ENCODE measurements at regions not wholly inside any gene's neighbourhood (a gene's known extent, or its start where the extent isn't known, plus 50 kb on each side); places are given as distances from the start of the nearest gene placed in this dataset.

DNA sequence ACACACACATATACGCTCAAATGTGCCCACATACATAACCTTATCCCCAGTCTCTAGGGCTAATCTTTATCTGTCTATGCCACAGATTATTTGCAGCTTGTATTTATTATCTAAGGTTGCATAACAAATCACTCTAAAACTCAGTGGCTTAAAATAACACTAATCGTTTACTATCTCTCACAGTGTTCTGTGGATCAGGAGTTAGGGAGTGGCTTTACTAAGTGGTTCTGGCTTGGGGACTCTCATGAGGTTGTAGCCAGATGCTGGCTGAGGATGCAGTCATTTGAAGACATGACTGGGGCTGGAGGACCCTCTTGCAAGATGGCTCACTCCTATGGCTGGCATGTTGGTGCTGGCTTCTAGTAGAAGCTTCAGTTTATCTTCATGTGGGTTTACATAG lies 68.5 kb upstream of the LNX1 start:
- TF ChIP-seq, protein P1, sequence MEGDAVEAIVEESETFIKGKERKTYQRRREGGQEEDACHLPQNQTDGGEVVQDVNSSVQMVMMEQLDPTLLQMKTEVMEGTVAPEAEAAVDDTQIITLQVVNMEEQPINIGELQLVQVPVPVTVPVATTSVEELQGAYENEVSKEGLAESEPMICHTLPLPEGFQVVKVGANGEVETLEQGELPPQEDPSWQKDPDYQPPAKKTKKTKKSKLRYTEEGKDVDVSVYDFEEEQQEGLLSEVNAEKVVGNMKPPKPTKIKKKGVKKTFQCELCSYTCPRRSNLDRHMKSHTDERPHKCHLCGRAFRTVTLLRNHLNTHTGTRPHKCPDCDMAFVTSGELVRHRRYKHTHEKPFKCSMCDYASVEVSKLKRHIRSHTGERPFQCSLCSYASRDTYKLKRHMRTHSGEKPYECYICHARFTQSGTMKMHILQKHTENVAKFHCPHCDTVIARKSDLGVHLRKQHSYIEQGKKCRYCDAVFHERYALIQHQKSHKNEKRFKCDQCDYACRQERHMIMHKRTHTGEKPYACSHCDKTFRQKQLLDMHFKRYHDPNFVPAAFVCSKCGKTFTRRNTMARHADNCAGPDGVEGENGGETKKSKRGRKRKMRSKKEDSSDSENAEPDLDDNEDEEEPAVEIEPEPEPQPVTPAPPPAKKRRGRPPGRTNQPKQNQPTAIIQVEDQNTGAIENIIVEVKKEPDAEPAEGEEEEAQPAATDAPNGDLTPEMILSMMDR (IDR thresholded peaks at IDR 0.05) = no peak
- Histone ChIP-seq H3K4me3 (no peak overlapping the region), H3K27me3 (no peaks in the 10 kb centered on the region), H3K27ac (no peak overlapping the region), H3K9me3 (no peaks in the 10 kb centered on the region), H3K4me1 (peaks cover 0 to 14% (median 0%) of the 10 kb centered on the region in 4 donors), H3K36me3 (no peaks in the 10 kb centered on the region)
- intact Hi-C loops (cut with DNase I; ENCODE audit: low total_unique reads) = no loop called here
- DNase-seq = no peak

DNA sequence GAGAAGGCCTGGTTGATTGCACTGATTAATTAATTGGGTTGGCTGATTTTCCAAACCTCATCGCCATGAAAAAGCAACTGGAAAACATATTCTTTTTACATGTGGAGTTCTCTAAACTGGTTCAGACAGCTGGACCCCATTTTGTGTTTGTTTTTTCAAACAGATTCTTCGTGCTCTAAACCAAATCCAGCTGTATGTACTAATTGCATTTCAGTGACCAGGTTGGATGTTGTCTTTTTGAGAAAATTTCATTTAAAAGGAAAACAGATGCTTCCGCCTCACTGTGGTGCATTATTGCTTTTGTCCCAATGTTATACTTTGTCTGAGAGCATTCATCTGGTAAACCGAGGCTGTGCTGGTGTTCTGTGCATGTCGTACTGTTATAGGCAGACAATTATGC lies 67.8 kb upstream of the LNX1 start:
- no peaks in the 10 kb centered on the region for H3K27me3 ChIP-seq
- H3K36me3 ChIP-seq = no peaks in the 10 kb centered on the region
- no peak overlapping the region for H3K4me3 ChIP-seq
- TF ChIP-seq, protein P1 (IDR thresholded peaks at IDR 0.05) = no peak
- no peaks in the 10 kb centered on the region for H3K9me3 ChIP-seq
- intact Hi-C loops (cut with DNase I; ENCODE audit: low total_unique reads) = no loop called here
- H3K27ac ChIP-seq = no peak overlapping the region
- H3K4me1 ChIP-seq = peaks cover 0 to 20% (median 2%) of the 10 kb centered on the region in 4 donors
- DNase-seq = no peak

GRCh38 chr4:53658029-53658428 lies 66.7 kb upstream of the LNX1 start:
- intact Hi-C loops (cut with DNase I; ENCODE audit: low total_unique reads) = no loop called here
- no peak overlapping the region for H3K4me3 ChIP-seq
- TF ChIP-seq, protein P1 (IDR thresholded peaks at IDR 0.05) = no peak
- H3K9me3 ChIP-seq = no peaks in the 10 kb centered on the region
- no peaks in the 10 kb centered on the region for H3K36me3 ChIP-seq
- peaks cover 0 to 21% (median 5%) of the 10 kb centered on the region in 4 donors for H3K4me1 ChIP-seq
- DNase-seq = no peak
- no peak overlapping the region for H3K27ac ChIP-seq
- no peaks in the 10 kb centered on the region for H3K27me3 ChIP-seq

DNA sequence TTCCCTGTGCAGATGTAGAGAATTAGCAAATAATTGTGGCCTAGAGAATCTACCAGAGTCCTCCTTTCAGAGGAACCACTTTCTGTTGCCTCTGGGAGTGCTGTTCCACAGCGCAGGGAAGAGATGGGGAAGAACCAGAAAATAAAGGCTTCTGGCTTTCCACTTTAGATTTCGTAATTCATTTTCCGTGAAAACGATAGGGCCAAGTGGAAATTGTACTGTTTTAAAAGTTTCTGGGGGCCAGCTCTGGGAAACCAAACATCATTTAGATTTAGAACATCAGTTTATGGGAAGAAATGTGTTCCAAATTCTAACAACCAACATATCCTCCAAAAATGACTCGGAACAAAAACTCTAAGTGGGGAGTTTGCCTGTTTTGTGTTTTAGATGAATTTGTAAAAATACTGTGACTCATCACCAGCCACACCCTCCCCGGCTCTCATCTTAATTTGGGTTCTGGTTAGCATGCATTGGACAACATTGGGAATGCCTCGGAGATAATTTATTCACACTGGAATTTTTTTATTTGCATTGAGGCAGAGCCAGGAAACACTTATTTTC lies 65.2 kb upstream of the LNX1 start:
- Histone ChIP-seq H3K4me1 (peaks cover 0 to 21% (median 5%) of the 10 kb centered on the region in 4 donors), H3K27me3 (no peaks in the 10 kb centered on the region), H3K36me3 (no peaks in the 10 kb centered on the region), H3K27ac (peak overlapping the region; percentile 40 to 43), H3K4me3 (no peak overlapping the region), H3K9me3 (no peaks in the 10 kb centered on the region)
- TF ChIP-seq, protein P1 (IDR thresholded peaks at IDR 0.05) = peak; percentile 41 to 46
- intact Hi-C loops (cut with DNase I; ENCODE audit: low total_unique reads) = no loop called here
- DNase-seq = peak in 1 of 2 donors; percentile 61

DNA sequence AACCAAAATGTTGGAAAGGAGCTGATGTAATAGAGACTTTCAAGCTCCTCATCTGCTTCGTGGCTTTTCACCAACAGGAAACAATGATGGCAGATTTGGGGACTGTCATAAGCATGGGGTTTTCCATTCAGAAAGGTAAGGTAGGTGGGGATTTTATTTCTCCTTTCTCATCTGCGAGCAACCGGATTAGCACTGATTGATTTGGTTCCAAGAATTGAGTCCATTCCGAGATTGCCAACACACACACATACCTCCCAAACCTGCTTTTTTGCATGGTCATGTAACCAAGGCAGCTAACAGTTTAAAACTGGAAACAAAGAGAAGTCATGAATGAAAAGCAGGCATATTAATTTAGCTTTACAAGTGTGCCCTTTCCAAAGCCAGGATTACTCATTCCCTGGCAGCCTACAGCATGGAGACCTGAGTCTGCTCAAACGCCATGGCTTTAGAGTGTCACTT lies 63.0 kb upstream of the LNX1 start:
- no peak for DNase-seq
- peaks cover 0 to 21% (median 5%) of the 10 kb centered on the region in 4 donors for H3K4me1 ChIP-seq
- TF ChIP-seq, protein P1 (IDR thresholded peaks at IDR 0.05) = no peak
- H3K4me3 ChIP-seq = no peak overlapping the region
- no peaks in the 10 kb centered on the region for H3K36me3 ChIP-seq
- intact Hi-C loops (cut with DNase I; ENCODE audit: low total_unique reads) = no loop called here
- no peaks in the 10 kb centered on the region for H3K9me3 ChIP-seq
- peak overlapping the region; percentile 11 to 12 for H3K27ac ChIP-seq
- H3K27me3 ChIP-seq = no peaks in the 10 kb centered on the region
